ENCODE measurements at regions not wholly inside any gene's neighbourhood (a gene's known extent, or its start where the extent isn't known, plus 50 kb on each side); places are given as distances from the start of the nearest gene placed in this dataset.

DNA sequence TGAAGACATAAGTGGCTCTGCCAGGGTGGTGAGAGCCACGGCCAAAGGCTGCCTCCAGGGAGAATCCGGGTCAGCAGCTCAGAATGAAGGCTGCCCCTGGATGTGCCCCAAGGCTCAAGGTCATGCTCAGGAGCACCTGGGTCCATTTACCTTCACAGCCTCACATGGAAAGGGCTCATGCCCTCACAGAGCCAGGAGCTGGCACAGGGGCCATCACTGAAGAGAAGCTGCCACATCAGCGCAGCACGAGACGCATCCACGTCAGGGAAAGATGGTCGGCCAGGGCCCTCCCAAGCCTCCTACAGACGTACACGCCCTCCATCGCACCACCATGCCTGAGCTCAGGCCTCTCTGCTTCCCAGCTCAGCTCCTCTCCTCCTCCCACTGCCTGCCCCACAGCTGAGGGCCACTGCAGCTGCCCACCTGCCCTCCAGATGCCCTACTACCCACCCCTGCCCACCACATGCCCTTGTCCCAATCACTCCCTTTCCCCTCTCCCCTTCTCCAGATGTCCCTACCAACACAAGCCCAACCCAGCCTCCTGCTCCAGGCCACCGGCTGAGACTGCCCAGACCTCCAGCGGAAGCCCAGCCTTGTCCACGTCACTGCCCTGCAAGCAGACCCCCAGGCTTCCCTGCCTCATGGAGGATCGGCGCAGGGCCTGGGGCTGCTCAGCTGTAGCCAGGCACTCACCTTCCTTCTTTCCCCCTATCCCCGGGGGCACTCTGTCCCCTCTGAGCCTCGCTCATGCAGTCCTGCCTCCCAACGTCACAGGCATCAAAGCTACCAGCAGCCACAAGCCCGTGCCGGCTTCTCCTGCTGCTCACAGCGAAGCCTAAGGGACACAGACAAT, 144.1 kb downstream of the SHANK2 start:
- no peak for DNase-seq
- TF ChIP-seq, protein P1, sequence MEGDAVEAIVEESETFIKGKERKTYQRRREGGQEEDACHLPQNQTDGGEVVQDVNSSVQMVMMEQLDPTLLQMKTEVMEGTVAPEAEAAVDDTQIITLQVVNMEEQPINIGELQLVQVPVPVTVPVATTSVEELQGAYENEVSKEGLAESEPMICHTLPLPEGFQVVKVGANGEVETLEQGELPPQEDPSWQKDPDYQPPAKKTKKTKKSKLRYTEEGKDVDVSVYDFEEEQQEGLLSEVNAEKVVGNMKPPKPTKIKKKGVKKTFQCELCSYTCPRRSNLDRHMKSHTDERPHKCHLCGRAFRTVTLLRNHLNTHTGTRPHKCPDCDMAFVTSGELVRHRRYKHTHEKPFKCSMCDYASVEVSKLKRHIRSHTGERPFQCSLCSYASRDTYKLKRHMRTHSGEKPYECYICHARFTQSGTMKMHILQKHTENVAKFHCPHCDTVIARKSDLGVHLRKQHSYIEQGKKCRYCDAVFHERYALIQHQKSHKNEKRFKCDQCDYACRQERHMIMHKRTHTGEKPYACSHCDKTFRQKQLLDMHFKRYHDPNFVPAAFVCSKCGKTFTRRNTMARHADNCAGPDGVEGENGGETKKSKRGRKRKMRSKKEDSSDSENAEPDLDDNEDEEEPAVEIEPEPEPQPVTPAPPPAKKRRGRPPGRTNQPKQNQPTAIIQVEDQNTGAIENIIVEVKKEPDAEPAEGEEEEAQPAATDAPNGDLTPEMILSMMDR (conservative IDR thresholded peaks at IDR 0.05): no peak
- Histone ChIP-seq H3K36me3 (ENCODE audit: control insufficient read depth, insufficient read depth, low read length) (peaks cover 3% of the 10 kb centered on the region), H3K9me3 (ENCODE audit: control insufficient read depth, low read length) (no peaks in the 10 kb centered on the region), H3K9ac (ENCODE audit: extremely low read depth, low read length, poor library complexity, severe bottlenecking) (no peak overlapping the region), H3K27ac (ENCODE audit: low read depth, low read length) (no peak overlapping the region), H3K4me1 (ENCODE audit: control insufficient read depth, insufficient read depth, low read length) (no peaks in the 10 kb centered on the region), H3K4me3 (ENCODE audit: low read length) (no peak overlapping the region), H3K27me3 (ENCODE audit: control insufficient read depth, insufficient read depth, low read length, poor library complexity, severe bottlenecking) (no peaks in the 10 kb centered on the region)
- Mint-ChIP-seq H3K36me3 (ENCODE audit: low read depth) (peaks cover 34% of the 10 kb centered on the region), H3K4me1 (peaks cover 12% of the 10 kb centered on the region), H3K9me3 (no peaks in the 10 kb centered on the region), H3K4me3 (no peak overlapping the region), H3K27ac (peak overlapping the region; percentile 39), H3K27me3 (ENCODE audit: insufficient read depth) (no peaks in the 10 kb centered on the region)
- 91 to 92% methylated on average over 17 to 21 of the region's 21 CpGs for WGBS, 2 experiments (ENCODE audit: insufficient coverage in 1 of 2, insufficient read length in 1 of 2)

- 94 to 100% methylated on average over 3 to 6 of the region's 6 CpGs for WGBS, 2 experiments (ENCODE audit: insufficient coverage in 1 of 2, insufficient read length in 1 of 2)
- peaks cover 3% of the 10 kb centered on the region for H3K36me3 ChIP-seq (ENCODE audit: control insufficient read depth, insufficient read depth, low read length)
- no peak overlapping the region for H3K4me3 ChIP-seq (ENCODE audit: low read length)
- H3K4me1 Mint-ChIP-seq: no peaks in the 10 kb centered on the region
- H3K27ac Mint-ChIP-seq: no peak overlapping the region
- H3K27me3 Mint-ChIP-seq (ENCODE audit: insufficient read depth): no peaks in the 10 kb centered on the region
- no peaks in the 10 kb centered on the region for H3K9me3 Mint-ChIP-seq
- no peaks in the 10 kb centered on the region for H3K4me1 ChIP-seq (ENCODE audit: control insufficient read depth, insufficient read depth, low read length)
- no peak overlapping the region for H3K4me3 Mint-ChIP-seq
- H3K27ac ChIP-seq (ENCODE audit: low read depth, low read length): no peak overlapping the region
- H3K9me3 ChIP-seq (ENCODE audit: control insufficient read depth, low read length): no peaks in the 10 kb centered on the region
- TF ChIP-seq, protein P1 (conservative IDR thresholded peaks at IDR 0.05): no peak
- H3K27me3 ChIP-seq (ENCODE audit: control insufficient read depth, insufficient read depth, low read length, poor library complexity, severe bottlenecking): no peaks in the 10 kb centered on the region
- peaks cover 29% of the 10 kb centered on the region for H3K36me3 Mint-ChIP-seq (ENCODE audit: low read depth)
- DNase-seq: no peak
- no peak overlapping the region for H3K9ac ChIP-seq (ENCODE audit: extremely low read depth, low read length, poor library complexity, severe bottlenecking)
These were observed 145.7 kb downstream of the SHANK2 start for GRCh38 chr11:71106671-71107070.

GRCh38 chr11:71103266-71103665, 149.1 kb downstream of the SHANK2 start:
- H3K4me3 Mint-ChIP-seq: no peak overlapping the region
- no peak overlapping the region for H3K27ac ChIP-seq (ENCODE audit: low read depth, low read length)
- no peak overlapping the region for H3K27ac Mint-ChIP-seq
- no peak overlapping the region for H3K9ac ChIP-seq (ENCODE audit: extremely low read depth, low read length, poor library complexity, severe bottlenecking)
- H3K36me3 ChIP-seq (ENCODE audit: control insufficient read depth, insufficient read depth, low read length): no peaks in the 10 kb centered on the region
- no peaks in the 10 kb centered on the region for H3K27me3 Mint-ChIP-seq (ENCODE audit: insufficient read depth)
- WGBS, 2 experiments (ENCODE audit: insufficient coverage in 1 of 2, insufficient read length in 1 of 2): 92 to 100% methylated on average over 6 to 7 of the region's 7 CpGs
- no peak overlapping the region for H3K4me3 ChIP-seq (ENCODE audit: low read length)
- TF ChIP-seq, protein P1 (conservative IDR thresholded peaks at IDR 0.05): no peak
- no peaks in the 10 kb centered on the region for H3K4me1 ChIP-seq (ENCODE audit: control insufficient read depth, insufficient read depth, low read length)
- no peaks in the 10 kb centered on the region for H3K9me3 ChIP-seq (ENCODE audit: control insufficient read depth, low read length)
- no peaks in the 10 kb centered on the region for H3K4me1 Mint-ChIP-seq
- no peaks in the 10 kb centered on the region for H3K27me3 ChIP-seq (ENCODE audit: control insufficient read depth, insufficient read depth, low read length, poor library complexity, severe bottlenecking)
- H3K36me3 Mint-ChIP-seq (ENCODE audit: low read depth): peaks cover 16% of the 10 kb centered on the region
- DNase-seq: no peak
- no peaks in the 10 kb centered on the region for H3K9me3 Mint-ChIP-seq
